Left hindlimb (tissue), 1 donor: ENCODE measurements at regions not wholly inside any gene's neighbourhood (a gene's known extent, or its start where the extent isn't known, plus 50 kb on each side); places are given as distances from the start of the nearest gene placed in this dataset.

ENCODE experiments used
- DNase-seq: peaks from one replicate; pipeline ENCODE4 v3.0.0-alpha.2; 2018

DNA sequence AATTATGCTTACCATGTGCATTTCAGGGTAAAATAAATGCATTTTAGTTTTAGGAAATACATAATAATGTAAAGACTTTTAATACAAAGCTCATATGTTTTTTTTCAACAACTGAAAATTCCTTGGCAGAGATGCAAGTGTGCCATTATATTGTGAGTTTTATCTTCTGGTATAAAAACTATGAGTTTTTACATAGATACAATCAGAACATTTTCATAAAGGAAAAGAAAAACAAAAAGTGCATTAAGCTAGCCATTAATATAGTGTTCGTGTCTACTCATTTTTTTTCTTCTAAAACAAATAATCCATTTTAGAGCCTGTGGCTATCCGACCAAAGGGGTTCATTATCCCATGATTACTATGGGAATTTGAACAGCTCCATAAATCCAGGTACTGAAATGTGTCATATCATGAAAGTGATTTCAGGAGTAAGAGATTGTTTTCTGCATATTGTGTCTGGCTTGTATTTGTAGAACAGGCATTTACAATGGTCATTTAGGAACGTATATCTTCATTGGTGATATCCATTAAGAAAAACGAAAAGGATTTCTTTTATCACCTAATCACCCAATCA lies 236.9 kb upstream of the SLC10A2 start:
- DNase-seq: no peak

- DNase-seq: no peak
These were observed 236.5 kb upstream of the SLC10A2 start for GRCh38 chr13:103302676-103303075.

GRCh38 chr13:103299079-103299478 lies 232.9 kb upstream of the SLC10A2 start:
- DNase-seq: no peak

DNA sequence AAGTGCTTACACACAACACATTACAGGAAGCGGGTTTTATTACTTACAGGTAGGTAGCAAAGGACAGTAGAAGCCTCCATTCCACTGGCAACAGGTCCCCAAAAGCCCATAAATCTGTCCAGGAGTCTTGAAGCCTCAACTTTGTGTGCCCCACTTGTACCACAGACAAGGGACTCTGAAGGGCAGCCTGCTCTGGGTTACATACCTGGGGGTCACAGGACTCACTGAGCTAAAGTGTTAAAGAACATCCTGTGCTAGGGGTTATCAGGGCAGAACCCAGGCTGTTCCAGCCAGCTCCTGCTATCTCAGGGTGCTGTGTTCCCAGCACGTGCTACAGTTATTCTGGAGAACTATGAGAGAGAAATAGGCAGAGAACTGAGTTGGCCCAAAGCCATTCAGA lies 230.9 kb upstream of the SLC10A2 start:
- DNase-seq: no peak

- DNase-seq: no peak
These were observed 225.8 kb upstream of the SLC10A2 start for GRCh38 chr13:103291798-103292572.

GRCh38 chr13:103291226-103291625 lies 225.0 kb upstream of the SLC10A2 start:
- DNase-seq: no peak

DNA sequence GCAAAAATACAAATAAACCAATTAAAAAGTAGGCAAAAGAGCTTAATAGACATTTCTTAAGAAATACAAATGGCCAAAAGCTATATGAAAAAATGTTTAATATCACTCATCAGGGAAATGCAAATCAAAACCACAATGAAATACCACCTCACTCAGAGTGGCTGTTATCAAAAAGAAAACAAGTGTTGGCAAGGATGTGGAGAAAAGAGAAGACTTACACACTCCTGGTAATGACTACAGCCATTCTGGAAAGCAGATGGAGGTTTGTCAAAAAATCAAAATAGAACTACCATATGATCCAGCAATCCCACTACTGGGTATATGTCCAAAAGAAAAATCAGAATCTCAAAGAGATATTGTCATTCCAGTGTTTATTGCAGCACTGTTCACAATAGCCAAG lies 223.5 kb upstream of the SLC10A2 start:
- DNase-seq: no peak

GRCh38 chr13:103288114-103288513 lies 221.9 kb upstream of the SLC10A2 start:
- no peak for DNase-seq

DNA sequence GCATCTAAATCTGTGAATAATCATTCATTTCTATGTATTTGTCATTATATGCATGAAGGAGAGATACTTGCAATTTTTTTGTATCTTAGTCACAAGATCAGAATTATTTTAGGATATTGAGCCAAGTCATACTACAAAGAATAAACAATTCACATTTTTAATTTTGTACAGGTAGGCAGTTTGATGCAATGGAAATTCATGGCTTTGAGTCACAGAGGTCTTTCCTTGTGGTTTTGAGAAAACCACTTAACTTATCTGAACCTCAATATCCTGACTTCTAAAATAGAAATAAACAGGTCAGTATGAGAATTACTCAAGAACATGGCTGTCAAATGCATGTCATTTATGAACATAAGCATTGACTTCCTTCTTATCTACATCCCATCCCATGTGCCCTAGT lies 221.4 kb upstream of the SLC10A2 start:
- no peak for DNase-seq

- no peak for DNase-seq
These were observed 218.2 kb upstream of the SLC10A2 start for GRCh38 chr13:103284466-103284865.

DNA sequence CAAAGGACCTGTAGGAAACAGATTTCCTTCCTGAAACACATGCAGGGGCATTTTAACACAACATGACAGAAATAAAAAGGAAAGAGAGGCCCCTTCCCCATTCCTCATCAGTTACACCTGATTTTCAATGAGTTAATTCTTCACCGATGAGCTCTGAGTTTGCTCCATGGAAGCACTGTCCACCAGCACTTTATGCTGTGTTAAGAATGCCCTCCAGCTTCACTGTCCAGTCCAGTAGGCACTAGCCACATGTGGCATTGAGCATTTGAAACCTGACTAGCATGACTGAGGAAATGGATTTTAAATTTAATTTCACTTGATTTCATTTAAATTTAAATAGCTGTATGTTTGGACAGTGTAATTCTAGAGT lies 217.2 kb upstream of the SLC10A2 start:
- no peak for DNase-seq

- DNase-seq: no peak
These were observed 216.6 kb upstream of the SLC10A2 start for GRCh38 chr13:103282571-103283450.

DNA sequence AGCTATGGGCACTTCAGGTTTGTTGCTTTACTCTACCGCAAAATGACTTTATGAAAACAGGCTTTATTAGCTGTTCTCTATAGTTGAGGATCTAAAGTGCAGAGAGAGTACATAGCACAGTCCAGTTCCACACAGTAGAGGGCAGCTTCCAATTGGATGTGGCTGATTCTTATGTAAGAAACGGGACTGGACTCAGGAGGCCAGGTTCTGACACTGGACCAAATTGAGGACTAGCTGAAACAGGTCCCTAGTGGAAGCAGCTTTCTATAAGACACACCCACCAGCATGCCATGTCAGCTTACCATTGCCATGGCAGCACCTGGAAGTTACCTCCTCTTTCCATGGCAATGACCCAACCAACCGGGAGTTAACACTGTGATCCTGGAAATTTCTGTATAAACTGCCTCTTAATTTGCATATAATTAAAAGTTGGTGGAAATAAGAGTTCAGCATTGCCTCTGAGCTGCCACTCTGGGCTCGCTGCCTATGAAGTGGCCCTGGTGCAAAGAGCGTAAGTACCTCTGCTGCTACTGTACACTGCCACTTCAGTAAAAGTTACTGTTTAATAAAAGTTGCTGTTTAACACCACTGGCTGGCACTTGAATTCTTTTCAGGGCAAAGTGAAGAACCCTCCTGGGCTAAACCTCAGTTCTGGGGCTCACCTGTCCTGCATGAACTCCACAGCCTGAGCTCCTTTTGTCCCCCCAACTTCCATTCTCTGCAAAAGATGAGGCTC lies 211.9 kb upstream of the SLC10A2 start:
- DNase-seq: no peak

DNA sequence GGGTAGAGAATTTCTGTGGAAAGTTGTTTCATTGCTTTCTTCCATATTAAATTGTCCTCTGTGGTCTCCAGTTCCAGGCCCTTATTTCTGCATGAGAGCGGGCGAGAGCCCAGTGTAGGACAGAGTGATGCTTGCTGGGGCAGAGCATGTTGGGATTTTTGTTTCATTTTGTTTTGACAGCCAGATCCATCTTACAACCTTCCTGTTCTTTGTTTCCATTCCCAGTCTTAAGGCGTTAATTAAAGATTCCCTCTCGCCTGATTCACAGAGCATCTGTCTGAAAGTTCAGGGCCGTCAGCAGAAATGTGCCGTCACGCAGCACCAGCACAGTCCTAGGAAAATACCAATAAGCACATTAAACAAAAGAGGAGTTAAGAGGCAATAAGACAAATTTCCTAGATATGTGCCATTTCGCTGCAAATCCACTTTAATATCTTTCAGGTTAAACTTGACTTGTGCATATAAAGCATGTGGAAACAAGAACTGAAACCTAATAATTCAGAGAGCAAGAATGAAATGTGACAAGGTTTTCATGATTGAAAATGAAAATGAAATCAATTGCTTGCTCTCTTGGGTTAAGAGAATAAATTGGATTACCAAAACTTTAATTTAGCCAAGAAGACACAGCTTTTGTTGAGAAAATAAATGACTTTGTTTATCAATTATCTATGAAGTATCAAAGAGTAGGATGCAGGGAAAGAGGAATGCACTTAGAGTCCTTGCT lies 210.7 kb upstream of the SLC10A2 start:
- no peak for DNase-seq

GRCh38 chr13:103275722-103276121 lies 209.5 kb upstream of the SLC10A2 start:
- DNase-seq: no peak

GRCh38 chr13:103275081-103275480 lies 208.9 kb upstream of the SLC10A2 start:
- no peak for DNase-seq

GRCh38 chr13:103273825-103274224 lies 207.6 kb upstream of the SLC10A2 start:
- DNase-seq: no peak

DNA sequence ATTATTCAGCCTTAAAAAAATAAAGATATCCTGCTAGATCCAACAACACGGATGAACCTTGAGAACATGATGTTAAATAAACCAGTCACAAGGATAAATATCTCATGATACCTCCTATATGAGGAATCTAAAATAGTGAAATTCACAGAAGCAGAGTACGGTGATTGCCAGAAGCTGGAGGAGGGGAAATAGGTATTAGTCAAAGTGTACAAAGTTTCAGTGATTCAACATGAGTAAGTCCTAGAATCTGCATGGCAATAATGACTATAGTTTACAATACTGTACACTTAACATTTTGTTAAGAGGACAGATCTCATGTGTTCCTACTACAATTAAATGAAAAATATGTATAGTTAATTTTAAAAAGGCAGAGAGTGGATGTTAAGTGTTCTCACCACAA lies 206.6 kb upstream of the SLC10A2 start:
- DNase-seq: no peak

- DNase-seq: no peak
These were observed 197.2 kb upstream of the SLC10A2 start for GRCh38 chr13:103263448-103263847.

GRCh38 chr13:103255587-103256301 lies 189.5 kb upstream of the SLC10A2 start:
- no peak for DNase-seq

- no peak for DNase-seq
These were observed 183.9 kb upstream of the SLC10A2 start for GRCh38 chr13:103250071-103250470.
